Right ventricle myocardium inferior (tissue), 1 donor: ENCODE measurements at regions not wholly inside any gene's neighbourhood (a gene's known extent, or its start where the extent isn't known, plus 50 kb on each side); places are given as distances from the start of the nearest gene placed in this dataset.

ENCODE experiments used
- ATAC-seq: fragments of 200-7000 bp; cut with Tn5 transposase; one replicate; pipeline ENCODE4 v1.9.1; 2020; ENCODE audit warnings: mild to moderate bottlenecking, moderate library complexity
- DNase-seq: peaks from one replicate; pipeline ENCODE4 v3.0.0; 2021; ENCODE audit errors: missing footprints
- intact Hi-C: fragments of 100-400 bp; cut with DNase I; formaldehyde crosslinking; loops from one replicate; pipeline ENCODE4 v1.11.0; 2022
- donor health status: DM: no; HTN: yes; CAD: no; lungs with severe emphysema.

- no peak for ATAC-seq
- no peak for DNase-seq
- intact Hi-C loops: no loop called here
Measured at GRCh38 chr2:104410136-104410535, 443.8 kb upstream of the POU3F3 start.

GRCh38 chr2:104412384-104412783 lies 441.5 kb upstream of the POU3F3 start:
- no peak for DNase-seq
- ATAC-seq: no peak
- intact Hi-C loops: no loop called here

GRCh38 chr2:104413890-104414289 lies 440.0 kb upstream of the POU3F3 start:
- DNase-seq: no peak
- no peak for ATAC-seq
- intact Hi-C loops: no loop called here

GRCh38 chr2:104415284-104415683 lies 438.6 kb upstream of the POU3F3 start:
- intact Hi-C loops: no loop called here
- DNase-seq (no peak), ATAC-seq (no peak)

- intact Hi-C loops: no loop called here
- DNase-seq (peak; percentile 21), ATAC-seq (no peak)
Measured at GRCh38 chr2:104416339-104417000, 437.4 kb upstream of the POU3F3 start.

DNA sequence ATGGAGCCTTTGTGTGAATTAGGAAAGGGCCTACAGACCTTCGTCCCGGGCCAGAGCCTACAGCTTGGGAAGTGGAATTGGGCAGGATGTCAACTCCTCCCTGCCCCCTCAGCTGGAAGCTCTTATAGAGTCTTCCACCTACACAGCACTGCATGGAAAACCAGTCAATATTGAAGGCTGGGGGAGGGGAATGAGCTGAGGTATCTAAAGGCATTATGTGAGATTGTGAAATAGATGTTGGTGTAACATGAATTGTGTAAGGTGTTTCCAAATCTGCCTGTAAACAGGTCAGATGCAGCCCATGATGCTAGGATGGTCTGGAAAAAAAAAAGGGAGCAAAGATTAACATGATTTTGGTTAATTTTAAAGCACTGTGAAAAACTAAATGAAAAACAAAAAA lies 433.5 kb upstream of the POU3F3 start:
- intact Hi-C loops: no loop called here
- ATAC-seq (no peak), DNase-seq (no peak)

DNA sequence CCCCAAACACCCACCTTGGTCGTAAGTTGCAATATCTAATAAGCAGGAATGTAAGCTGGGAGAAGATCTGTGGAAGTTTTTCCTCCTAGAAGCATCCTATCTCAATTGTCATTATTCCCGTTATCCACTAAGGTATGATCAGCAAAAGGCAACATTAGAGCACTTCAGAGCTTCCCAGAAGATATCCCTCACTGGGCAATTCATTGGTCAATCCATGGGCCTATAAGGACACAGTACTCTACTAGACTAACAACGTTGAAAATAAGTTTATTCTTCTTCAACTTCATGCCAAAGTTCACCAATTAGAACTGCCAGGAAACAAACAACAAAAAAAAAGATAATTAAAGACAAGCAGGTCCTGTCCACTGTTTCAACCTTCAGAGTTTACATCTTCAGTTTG lies 433.0 kb upstream of the POU3F3 start:
- intact Hi-C loops: no loop called here
- ATAC-seq (no peak), DNase-seq (no peak)

DNA sequence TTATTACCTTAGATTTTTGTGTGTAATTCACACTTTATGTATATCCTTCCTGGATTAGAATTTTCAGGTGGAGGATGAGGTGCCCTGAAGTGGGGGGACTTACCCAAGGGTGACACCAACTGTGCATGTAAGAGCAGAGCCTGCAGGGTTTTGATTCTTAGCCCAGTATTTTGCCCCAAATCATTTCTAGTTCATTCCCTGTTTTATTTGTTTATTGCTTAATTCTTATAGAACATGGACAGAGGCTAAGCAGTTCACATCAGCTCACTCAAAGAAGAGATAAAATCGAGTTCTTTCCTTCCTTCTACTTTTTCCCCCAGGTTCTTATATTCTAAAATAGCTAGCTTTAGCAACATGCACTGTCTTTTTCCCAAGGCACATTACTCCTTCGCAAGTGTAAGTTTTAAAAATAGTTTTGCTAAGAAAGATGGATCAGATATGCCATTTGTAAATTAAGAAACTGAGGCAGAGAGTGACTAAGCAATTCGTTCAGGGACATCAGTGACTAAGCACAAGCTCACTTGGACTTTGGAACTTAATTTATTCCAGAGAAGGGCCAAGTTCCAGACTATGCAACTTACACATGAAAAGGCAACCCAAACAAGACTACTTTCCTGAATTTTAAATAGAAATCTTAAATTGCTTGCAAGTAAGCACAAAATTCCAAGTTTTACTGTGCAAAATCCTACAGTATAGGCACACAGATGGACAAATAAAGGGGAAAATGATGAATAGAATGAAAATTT lies 427.9 kb upstream of the POU3F3 start:
- intact Hi-C loops: no loop called here
- ATAC-seq (no peak), DNase-seq (no peak)

DNA sequence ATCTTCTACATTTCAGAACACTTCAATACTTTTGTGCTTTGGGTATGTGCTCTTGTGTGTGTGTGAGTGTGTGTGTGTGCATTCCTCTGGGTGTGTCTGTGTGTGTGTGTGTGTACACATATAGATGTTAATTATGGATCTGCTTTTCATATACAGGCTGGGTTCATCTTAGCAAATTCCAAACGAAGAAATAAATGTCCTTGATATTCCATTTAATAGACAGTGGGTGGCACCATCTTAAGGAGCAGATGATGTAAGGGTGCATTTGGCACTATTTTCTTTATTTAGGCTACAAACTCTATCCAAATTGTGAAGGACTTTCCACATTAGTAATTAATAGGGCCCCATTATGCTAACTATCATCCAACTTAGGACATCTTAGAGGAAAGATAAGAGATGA lies 425.8 kb upstream of the POU3F3 start:
- DNase-seq (no peak), ATAC-seq (no peak)
- intact Hi-C loops: no loop called here

- intact Hi-C loops: no loop called here
- no peak for DNase-seq
- ATAC-seq: no peak
Measured at GRCh38 chr2:104429639-104430358, 424.1 kb upstream of the POU3F3 start.

DNA sequence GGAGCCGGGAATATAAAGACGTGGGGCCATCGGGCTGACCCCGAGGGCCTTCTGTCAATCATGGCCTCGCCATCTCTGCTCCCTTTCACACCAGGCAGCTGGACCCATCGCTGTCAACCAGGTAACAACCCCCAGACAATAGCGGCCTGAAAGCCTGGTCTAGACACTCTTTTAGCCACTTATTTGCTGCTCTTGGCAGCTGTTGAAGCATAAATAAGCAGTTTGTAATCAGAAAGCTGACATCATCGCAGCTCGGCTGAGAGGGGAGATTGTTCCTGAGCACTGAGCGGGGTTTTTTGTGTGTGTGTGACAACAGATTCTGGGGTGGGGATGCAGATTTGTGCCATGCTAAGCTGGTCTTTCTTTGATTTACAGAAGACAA lies 423.6 kb upstream of the POU3F3 start:
- DNase-seq: no peak
- intact Hi-C loops: no loop called here

GRCh38 chr2:104430852-104431251 lies 423.1 kb upstream of the POU3F3 start:
- DNase-seq (no peak), ATAC-seq (no peak)
- intact Hi-C loops: no loop called here

More for the DNA sequence above, 423.6 kb upstream of the POU3F3 start:
- no peak for ATAC-seq

DNA sequence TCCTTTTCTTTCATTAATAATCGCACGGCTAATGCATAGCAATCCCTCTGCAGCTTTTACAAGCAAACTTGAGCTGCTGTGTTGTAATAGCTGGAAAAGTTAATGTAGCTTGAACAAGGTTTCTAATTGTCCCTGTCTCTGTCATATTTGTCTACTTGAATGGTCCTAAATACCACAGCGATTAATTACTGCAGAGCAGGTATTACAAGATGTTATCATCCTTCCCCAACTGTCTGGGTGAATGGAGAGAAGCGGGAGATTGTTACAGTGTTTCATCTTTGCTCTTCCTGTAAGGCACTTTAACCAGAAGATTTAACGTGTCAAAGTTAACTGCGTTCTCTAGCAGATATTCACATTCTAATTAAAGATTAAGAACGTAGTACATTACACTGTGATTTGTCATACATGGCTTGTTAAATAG lies 422.2 kb upstream of the POU3F3 start:
- DNase-seq (no peak), ATAC-seq (no peak)
- intact Hi-C loops: no loop called here

GRCh38 chr2:104432401-104432800 lies 421.5 kb upstream of the POU3F3 start:
- intact Hi-C loops: no loop called here

DNA sequence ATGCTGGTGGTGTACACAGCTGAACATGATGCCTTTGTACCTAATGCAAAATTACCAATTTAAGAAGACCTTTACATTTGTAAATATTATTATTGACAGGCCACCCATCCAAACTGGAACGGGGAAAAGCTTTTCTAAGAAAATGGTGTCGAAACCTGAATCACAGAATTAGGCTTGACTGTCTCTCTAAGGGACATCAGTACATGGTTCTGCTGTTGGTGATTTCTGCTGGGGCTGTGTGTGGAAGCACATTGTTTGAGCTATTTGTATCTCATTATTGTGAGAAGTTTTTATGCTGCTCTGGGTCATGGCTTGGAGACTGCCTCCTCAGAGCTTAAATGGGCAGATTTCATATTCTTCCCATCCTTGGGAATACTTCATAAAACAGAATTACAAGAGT lies 420.9 kb upstream of the POU3F3 start:
- intact Hi-C loops: no loop called here
- ATAC-seq (no peak), DNase-seq (no peak)

More at GRCh38 chr2:104432401-104432800, 421.5 kb upstream of the POU3F3 start:
- DNase-seq (no peak), ATAC-seq (no peak)

DNA sequence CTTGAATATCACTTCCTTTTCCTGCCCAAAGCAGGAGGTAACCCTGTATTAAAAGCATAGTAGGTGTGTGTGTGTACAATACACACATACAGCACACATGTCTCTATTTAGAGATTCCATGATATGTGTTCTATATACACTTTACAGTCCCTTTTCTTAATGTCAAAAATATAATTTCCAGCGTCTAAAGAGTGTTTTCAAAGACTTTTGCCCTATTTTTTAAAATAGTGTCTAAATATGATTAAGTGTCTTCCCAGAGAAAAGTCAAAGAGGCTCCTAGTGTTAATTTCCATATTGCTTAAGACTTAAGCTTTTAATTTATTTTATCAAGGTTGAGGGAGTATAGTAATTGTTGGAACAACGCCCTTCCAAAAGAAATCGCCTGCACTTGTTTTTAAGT lies 420.3 kb upstream of the POU3F3 start:
- DNase-seq (no peak), ATAC-seq (no peak)
- intact Hi-C loops: no loop called here

DNA sequence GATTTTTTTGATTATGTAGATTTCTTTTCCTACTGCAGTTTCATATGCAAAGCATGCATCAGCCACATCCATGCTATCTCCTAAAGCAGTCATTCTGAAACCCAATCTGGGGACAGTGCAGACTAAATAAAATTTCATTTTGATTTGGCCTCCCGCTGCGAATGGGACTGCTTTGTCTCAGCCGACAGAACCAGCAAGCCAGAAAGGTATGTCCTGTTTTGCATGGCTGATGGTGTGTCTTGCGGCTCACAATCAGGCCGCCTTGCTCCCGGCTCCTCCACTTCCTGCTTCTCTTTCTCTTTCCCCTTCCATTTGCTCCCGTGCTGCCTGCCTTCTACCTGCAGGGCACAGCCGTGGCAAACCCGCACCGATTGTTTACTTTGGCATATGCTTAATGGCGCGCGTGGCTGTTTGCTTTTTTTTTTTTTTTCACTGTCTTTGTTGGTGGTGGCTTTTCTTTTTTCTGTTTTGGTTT lies 419.6 kb upstream of the POU3F3 start:
- DNase-seq (no peak), ATAC-seq (no peak)
- intact Hi-C loops: no loop called here

- ATAC-seq (no peak), DNase-seq (no peak)
- intact Hi-C loops: no loop called here
Measured at GRCh38 chr2:104434966-104435365, 418.9 kb upstream of the POU3F3 start.

DNA sequence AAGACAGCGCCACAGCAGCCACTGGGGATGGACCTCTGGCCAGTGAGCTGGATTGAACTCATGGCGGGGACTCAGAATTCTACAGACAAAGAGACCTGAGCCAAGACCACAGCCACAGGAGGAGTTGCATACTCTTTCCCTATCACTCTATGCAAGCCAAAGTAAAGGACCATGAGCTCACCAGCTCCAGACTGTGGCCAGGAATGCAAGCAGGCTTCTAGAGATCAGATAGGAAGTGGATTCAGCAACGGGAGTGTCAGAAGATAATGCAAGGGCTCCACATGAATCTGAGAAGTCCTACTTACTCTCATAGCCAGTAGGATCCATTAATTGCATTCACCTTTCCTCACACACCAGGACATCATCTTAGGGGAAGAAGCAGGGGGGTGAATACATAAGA lies 415.4 kb upstream of the POU3F3 start:
- ATAC-seq: no peak
- intact Hi-C loops: no loop called here
- no peak for DNase-seq

GRCh38 chr2:104443145-104443544 lies 410.8 kb upstream of the POU3F3 start:
- intact Hi-C loops: no loop called here
- no peak for ATAC-seq
- no peak for DNase-seq
